ES-I3 (cell line): ENCODE measurements at regions not wholly inside any gene's neighbourhood (a gene's known extent, or its start where the extent isn't known, plus 50 kb on each side); places are given as distances from the start of the nearest gene placed in this dataset.

ENCODE experiments used
- H3K36me3 ChIP-seq: 2 replicates; pipeline ENCODE4 v1.6.1; 2013; ENCODE audit warnings: mild to moderate bottlenecking, low read length, control low read depth, moderate library complexity; ENCODE audit not compliant: insufficient read depth
- H3K4me1 ChIP-seq: 2 replicates; pipeline ENCODE4 v1.6.1; 2013; ENCODE audit warnings: mild to moderate bottlenecking, control low read depth, low read length; ENCODE audit not compliant: insufficient read depth
- H3K9ac ChIP-seq: 2 replicates; pipeline ENCODE4 v1.6.1; 2013; ENCODE audit warnings: low read depth, mild to moderate bottlenecking, low read length, moderate library complexity
- H3K9me3 ChIP-seq: 2 replicates; pipeline ENCODE4 v1.6.1; 2013; ENCODE audit warnings: mild to moderate bottlenecking, low read length, moderate library complexity; ENCODE audit not compliant: control insufficient read depth, insufficient read depth

- Histone ChIP-seq H3K9me3 (no peaks in the 10 kb centered on the region), H3K36me3 (no peaks in the 10 kb centered on the region), H3K4me1 (no peaks in the 10 kb centered on the region), H3K9ac (no peak overlapping the region)
Measured at GRCh38 chr10:7027913-7028808, 382.7 kb downstream of the SFMBT2 start.

- Histone ChIP-seq H3K36me3 (no peaks in the 10 kb centered on the region), H3K9me3 (no peaks in the 10 kb centered on the region), H3K9ac (no peak overlapping the region), H3K4me1 (no peaks in the 10 kb centered on the region)
Measured at GRCh38 chr10:7027237-7027912, 383.5 kb downstream of the SFMBT2 start.

- no peaks in the 10 kb centered on the region for H3K36me3 ChIP-seq
- no peak overlapping the region for H3K9ac ChIP-seq
- H3K4me1 ChIP-seq: no peaks in the 10 kb centered on the region
- H3K9me3 ChIP-seq: no peaks in the 10 kb centered on the region
Measured at GRCh38 chr10:7026818-7027217, 384.0 kb downstream of the SFMBT2 start.

- Histone ChIP-seq H3K36me3 (no peaks in the 10 kb centered on the region), H3K9ac (no peak overlapping the region), H3K9me3 (no peaks in the 10 kb centered on the region), H3K4me1 (no peaks in the 10 kb centered on the region)
Measured at GRCh38 chr10:7025296-7025695, 385.5 kb downstream of the SFMBT2 start.

- no peaks in the 10 kb centered on the region for H3K4me1 ChIP-seq
- H3K9ac ChIP-seq: no peak overlapping the region
- H3K9me3 ChIP-seq: no peaks in the 10 kb centered on the region; the same call in none of the 2 replicates
- H3K36me3 ChIP-seq: no peaks in the 10 kb centered on the region
Measured at GRCh38 chr10:7015457-7015856, 395.4 kb downstream of the SFMBT2 start.

- Histone ChIP-seq H3K36me3 (no peaks in the 10 kb centered on the region), H3K9ac (no peak overlapping the region), H3K9me3 (no peaks in the 10 kb centered on the region; the same call in none of the 2 replicates), H3K4me1 (no peaks in the 10 kb centered on the region)
Measured at GRCh38 chr10:7014721-7015120, 396.1 kb downstream of the SFMBT2 start.

GRCh38 chr10:7011994-7012393 lies 398.8 kb downstream of the SFMBT2 start:
- no peaks in the 10 kb centered on the region for H3K9me3 ChIP-seq
- H3K9ac ChIP-seq: no peak overlapping the region
- no peaks in the 10 kb centered on the region for H3K36me3 ChIP-seq
- no peaks in the 10 kb centered on the region for H3K4me1 ChIP-seq

GRCh38 chr10:7008645-7009044 lies 402.2 kb downstream of the SFMBT2 start:
- H3K4me1 ChIP-seq: no peaks in the 10 kb centered on the region
- H3K9ac ChIP-seq: no peak overlapping the region
- no peaks in the 10 kb centered on the region for H3K36me3 ChIP-seq
- no peaks in the 10 kb centered on the region for H3K9me3 ChIP-seq

GRCh38 chr10:7007600-7008190 lies 403.1 kb downstream of the SFMBT2 start:
- Histone ChIP-seq H3K9ac (no peak overlapping the region), H3K4me1 (no peaks in the 10 kb centered on the region), H3K9me3 (no peaks in the 10 kb centered on the region), H3K36me3 (no peaks in the 10 kb centered on the region)

GRCh38 chr10:7006566-7006965 lies 404.3 kb downstream of the SFMBT2 start:
- no peaks in the 10 kb centered on the region for H3K9me3 ChIP-seq
- no peak overlapping the region for H3K9ac ChIP-seq
- H3K4me1 ChIP-seq: no peaks in the 10 kb centered on the region
- no peaks in the 10 kb centered on the region for H3K36me3 ChIP-seq

- H3K9me3 ChIP-seq: no peaks in the 10 kb centered on the region
- H3K9ac ChIP-seq: no peak overlapping the region
- H3K4me1 ChIP-seq: no peaks in the 10 kb centered on the region
- H3K36me3 ChIP-seq: no peaks in the 10 kb centered on the region
Measured at GRCh38 chr10:7003831-7004395, 406.9 kb downstream of the SFMBT2 start.

GRCh38 chr10:7000061-7000460 lies 410.8 kb downstream of the SFMBT2 start:
- no peak overlapping the region for H3K9ac ChIP-seq
- no peaks in the 10 kb centered on the region for H3K9me3 ChIP-seq
- H3K36me3 ChIP-seq: no peaks in the 10 kb centered on the region
- H3K4me1 ChIP-seq: no peaks in the 10 kb centered on the region

GRCh38 chr10:6999232-6999925 lies 411.5 kb downstream of the SFMBT2 start:
- H3K9ac ChIP-seq: no peak overlapping the region
- no peaks in the 10 kb centered on the region for H3K4me1 ChIP-seq
- H3K9me3 ChIP-seq: no peaks in the 10 kb centered on the region
- H3K36me3 ChIP-seq: no peaks in the 10 kb centered on the region

- Histone ChIP-seq H3K36me3 (no peaks in the 10 kb centered on the region), H3K9ac (no peak overlapping the region), H3K9me3 (no peaks in the 10 kb centered on the region), H3K4me1 (no peaks in the 10 kb centered on the region)
Measured at GRCh38 chr10:6997509-6997908, 413.3 kb downstream of the SFMBT2 start.
